CD14-positive monocyte (primary cell): ENCODE measurements at regions not wholly inside any gene's neighbourhood (a gene's known extent, or its start where the extent isn't known, plus 50 kb on each side); places are given as distances from the start of the nearest gene placed in this dataset.

ENCODE experiments used
- DNase-seq, 3 donors: peaks; one replicate each; pipeline ENCODE4 v3.0.0-alpha.2; 2011 to 2022
- H2AFZ ChIP-seq: 2 replicates; pipeline ENCODE4 v1.6.0; 2012; ENCODE audit warnings: mild to moderate bottlenecking, low read depth, low read length, inconsistent platforms; ENCODE audit not compliant: insufficient read depth, poor library complexity, severe bottlenecking
- H3K27ac ChIP-seq, 2 donors: 1 replicate in 1 of 2; 2 replicates in 1 of 2; pipeline ENCODE4 v1.5.1; 2012 to 2013; ENCODE audit warnings: low read length in 2 of 2, control low read depth in 1 of 2, inconsistent platforms in 1 of 2, low read depth in 1 of 2, mild to moderate bottlenecking in 1 of 2
- H3K27me3 ChIP-seq, 2 donors: one replicate each; pipeline versions ENCODE4 v1.6.0 to v1.6.1; 2011 to 2013; ENCODE audit warnings: low read length in 2 of 2; ENCODE audit not compliant: control insufficient read depth in 2 of 2, insufficient read depth in 2 of 2
- H3K36me3 ChIP-seq, 2 donors: replicated peaks in 1 of 2; 1 replicate in 1 of 2; 2 replicates in 1 of 2; pipeline versions ENCODE4 v1.5.1 to v1.6.1; 2012 to 2013; ENCODE audit warnings: low read length in 2 of 2, control low read depth in 1 of 2, inconsistent platforms in 1 of 2, mild to moderate bottlenecking in 1 of 2; ENCODE audit not compliant: insufficient read depth in 2 of 2, control insufficient read depth in 1 of 2
- H3K4me1 ChIP-seq, 2 donors: 1 replicate in 1 of 2; 2 replicates in 1 of 2; pipeline versions ENCODE4 v1.5.1 to v1.6.1; 2012 to 2013; ENCODE audit warnings: low read length in 2 of 2, control low read depth in 1 of 2, inconsistent platforms in 1 of 2, mild to moderate bottlenecking in 1 of 2, moderate library complexity in 1 of 2; ENCODE audit not compliant: insufficient read depth in 2 of 2, control insufficient read depth in 1 of 2
- H3K4me2 ChIP-seq: replicated peaks from 2 replicates; pipeline ENCODE3; 2012; ENCODE audit warnings: low read length, moderate library complexity, mild to moderate bottlenecking; ENCODE audit not compliant: poor library complexity, severe bottlenecking; ENCODE audit errors: extremely low read depth
- H3K4me3 ChIP-seq, 3 experiments: fragments of 200-600 bp in 1 of 3; sonication (generic) in 1 of 3; replicated peaks in 1 of 3; 1 replicate in 2 of 3; 2 replicates in 1 of 3; pipeline ENCODE4 v1.5.1; 2011 to 2013; ENCODE audit warnings: low read length in 3 of 3, mild to moderate bottlenecking in 3 of 3, control low read depth in 2 of 3, low read depth in 2 of 3, inconsistent platforms in 1 of 3, moderate library complexity in 1 of 3
- H3K79me2 ChIP-seq: 2 replicates; pipeline ENCODE4 v1.6.0; 2012; ENCODE audit warnings: mild to moderate bottlenecking, control low read depth, inconsistent platforms, low read length, moderate library complexity; ENCODE audit not compliant: insufficient read depth
- H3K9ac ChIP-seq: 2 replicates; pipeline ENCODE4 v1.6.0; 2017; ENCODE audit warnings: low read length, mild to moderate bottlenecking; ENCODE audit not compliant: insufficient read depth, poor library complexity, severe bottlenecking
- H3K9me3 ChIP-seq, 2 donors: replicated peaks in 1 of 2; 1 replicate in 1 of 2; 2 replicates in 1 of 2; pipeline versions ENCODE4 v1.5.1 to v1.6.1; 2012 to 2013; ENCODE audit warnings: low read length in 2 of 2, control low read depth in 1 of 2; ENCODE audit not compliant: control insufficient read depth in 1 of 2, insufficient read depth in 1 of 2
- H4K20me1 ChIP-seq: 2 replicates; pipeline ENCODE4 v1.6.0; 2012; ENCODE audit warnings: mild to moderate bottlenecking, low read length, control low read depth, moderate library complexity; ENCODE audit not compliant: insufficient read depth
- H3K27ac Mint-ChIP-seq, 7 donors: one replicate each; pipeline ENCODE4 v1.8.0; 2020; ENCODE audit warnings: mild to moderate bottlenecking in 7 of 7, mixed read lengths in 7 of 7, moderate library complexity in 6 of 7, inconsistent platforms in 2 of 7
- H3K27me3 Mint-ChIP-seq, 3 donors: one replicate each; pipeline ENCODE4 v1.8.0; 2021 to 2022; ENCODE audit warnings: low read depth in 3 of 3, mild to moderate bottlenecking in 3 of 3, mixed read lengths in 3 of 3, moderate library complexity in 3 of 3, inconsistent platforms in 1 of 3
- H3K36me3 Mint-ChIP-seq, 2 donors: one replicate each; pipeline ENCODE4 v1.8.0; 2020; ENCODE audit warnings: mixed read lengths in 2 of 2, inconsistent platforms in 1 of 2, mild to moderate bottlenecking in 1 of 2
- H3K4me1 Mint-ChIP-seq: one replicate; pipeline ENCODE4 v1.8.0; 2020; ENCODE audit warnings: mild to moderate bottlenecking, mixed read lengths
- H3K4me3 Mint-ChIP-seq, 2 donors: one replicate each; pipeline ENCODE4 v1.8.0; 2020; ENCODE audit warnings: mild to moderate bottlenecking in 2 of 2, mixed read lengths in 2 of 2, moderate library complexity in 1 of 2
- H3K9me3 Mint-ChIP-seq, 7 donors: one replicate each; pipeline ENCODE4 v1.8.0; 2020 to 2022; ENCODE audit warnings: mixed read lengths in 7 of 7, mild to moderate bottlenecking in 6 of 7, moderate library complexity in 6 of 7, inconsistent platforms in 2 of 7
- WGBS: methylation state at CpG from one replicate; pipeline ENCODE4 v1.1.5; 2013; ENCODE audit warnings: missing lambda C conversion rate; ENCODE audit not compliant: insufficient coverage; 5-methylcytosine and 5-hydroxymethylcytosine counted together
- intact Hi-C, 2 donors: fragments of 100-400 bp; cut with micrococcal nuclease; formaldehyde crosslinking; loops; one replicate each; pipeline versions ENCODE4 v1.15.0 to v1.15.1; 2023
- TF ChIP-seq, protein P1 (sequence below): fragments of 200-600 bp; IDR thresholded peaks from one replicate; pipeline ENCODE4 v1.8.0; 2022; ENCODE audit warnings: antibody characterized with exemption, mild to moderate bottlenecking

DNA sequence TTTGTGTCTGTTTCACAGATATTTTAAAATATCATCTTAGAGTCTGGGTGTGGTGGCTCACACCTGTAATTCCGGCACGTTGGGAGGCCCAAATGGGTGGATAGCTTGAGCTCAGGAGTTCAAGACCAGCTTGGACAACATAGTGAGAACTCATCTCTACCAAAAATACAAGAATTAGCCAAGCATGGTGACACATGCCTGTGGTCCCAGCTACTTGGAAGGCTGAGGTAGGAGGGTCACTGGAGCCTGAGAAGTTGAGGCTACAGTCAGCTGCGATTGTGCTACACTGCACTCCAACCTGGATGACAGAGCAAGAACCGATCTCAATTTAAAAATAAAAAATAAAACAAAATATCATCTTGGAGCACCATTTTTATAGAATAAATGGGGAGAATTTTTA, 1247.6 kb upstream of the MIR17HG start:
- peaks cover 6 to 19% (median 7%) of the 10 kb centered on the region in 7 donors for H3K9me3 Mint-ChIP-seq
- Histone ChIP-seq H3K9ac (no peak overlapping the region), H3K4me2 (no peak overlapping the region), H3K79me2 (no peaks in the 10 kb centered on the region), H3K27ac (no peak overlapping the region), H3K27me3 (no peaks in the 10 kb centered on the region), H3K4me3 (no peak overlapping the region), H3K9me3 (peaks cover 0 to 9% of the 10 kb centered on the region in 2 donors), H2AFZ (no peak overlapping the region), H4K20me1 (no peaks in the 10 kb centered on the region), H3K36me3 (no peaks in the 10 kb centered on the region), H3K4me1 (no peaks in the 10 kb centered on the region)
- intact Hi-C loops = no loop called here
- H3K27ac Mint-ChIP-seq = no peak overlapping the region
- H3K36me3 Mint-ChIP-seq = no peaks in the 10 kb centered on the region
- TF ChIP-seq, protein P1, sequence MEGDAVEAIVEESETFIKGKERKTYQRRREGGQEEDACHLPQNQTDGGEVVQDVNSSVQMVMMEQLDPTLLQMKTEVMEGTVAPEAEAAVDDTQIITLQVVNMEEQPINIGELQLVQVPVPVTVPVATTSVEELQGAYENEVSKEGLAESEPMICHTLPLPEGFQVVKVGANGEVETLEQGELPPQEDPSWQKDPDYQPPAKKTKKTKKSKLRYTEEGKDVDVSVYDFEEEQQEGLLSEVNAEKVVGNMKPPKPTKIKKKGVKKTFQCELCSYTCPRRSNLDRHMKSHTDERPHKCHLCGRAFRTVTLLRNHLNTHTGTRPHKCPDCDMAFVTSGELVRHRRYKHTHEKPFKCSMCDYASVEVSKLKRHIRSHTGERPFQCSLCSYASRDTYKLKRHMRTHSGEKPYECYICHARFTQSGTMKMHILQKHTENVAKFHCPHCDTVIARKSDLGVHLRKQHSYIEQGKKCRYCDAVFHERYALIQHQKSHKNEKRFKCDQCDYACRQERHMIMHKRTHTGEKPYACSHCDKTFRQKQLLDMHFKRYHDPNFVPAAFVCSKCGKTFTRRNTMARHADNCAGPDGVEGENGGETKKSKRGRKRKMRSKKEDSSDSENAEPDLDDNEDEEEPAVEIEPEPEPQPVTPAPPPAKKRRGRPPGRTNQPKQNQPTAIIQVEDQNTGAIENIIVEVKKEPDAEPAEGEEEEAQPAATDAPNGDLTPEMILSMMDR = no peak
- no peak overlapping the region for H3K4me3 Mint-ChIP-seq
- no peak for DNase-seq
- H3K27me3 Mint-ChIP-seq = no peaks in the 10 kb centered on the region
- no CpG with 5 or more reads among the region's 4 CpGs for whole genome bisulfite sequencing
- no peaks in the 10 kb centered on the region for H3K4me1 Mint-ChIP-seq

DNA sequence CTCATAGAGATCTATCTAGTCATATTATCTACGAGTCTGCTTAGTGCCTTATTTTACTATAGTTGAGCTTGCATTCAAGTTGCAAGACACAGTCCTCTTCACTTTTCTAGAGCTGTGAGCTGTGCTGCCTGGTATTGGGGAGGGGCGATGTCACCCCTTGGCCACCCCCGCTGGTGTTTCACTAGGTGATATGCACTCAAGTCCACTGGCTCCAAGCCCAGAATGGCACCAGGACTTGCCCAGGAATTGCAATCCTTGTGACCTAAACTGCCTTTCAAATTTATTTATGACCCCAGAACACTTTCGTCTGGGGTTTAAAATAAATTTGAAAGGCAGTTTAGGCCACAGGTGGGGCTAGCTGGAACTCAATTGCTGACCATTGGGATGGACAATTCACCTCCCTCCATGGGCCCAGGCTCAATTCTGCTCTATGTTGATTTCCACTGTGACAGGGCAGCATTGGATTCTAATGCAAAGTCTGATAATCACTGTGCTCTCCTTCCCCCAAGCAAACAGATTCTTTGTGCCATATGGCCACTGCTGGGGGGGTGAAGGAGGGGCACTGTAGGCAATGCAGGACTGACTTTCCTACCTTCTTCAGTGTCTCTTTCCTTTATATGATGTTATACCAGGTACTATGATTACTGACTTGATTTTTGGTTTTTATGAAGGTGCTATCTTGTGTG, 1244.2 kb upstream of the MIR17HG start:
- Histone ChIP-seq H3K27ac (no peak overlapping the region), H4K20me1 (no peaks in the 10 kb centered on the region), H3K27me3 (no peaks in the 10 kb centered on the region), H2AFZ (no peak overlapping the region), H3K9ac (no peak overlapping the region), H3K36me3 (no peaks in the 10 kb centered on the region), H3K4me1 (no peaks in the 10 kb centered on the region), H3K79me2 (no peaks in the 10 kb centered on the region), H3K4me3 (no peak overlapping the region), H3K9me3 (peaks cover 0 to 14% of the 10 kb centered on the region in 2 donors), H3K4me2 (no peak overlapping the region)
- DNase-seq = no peak
- peaks cover 5 to 24% (median 10%) of the 10 kb centered on the region in 7 donors for H3K9me3 Mint-ChIP-seq
- H3K4me1 Mint-ChIP-seq = no peaks in the 10 kb centered on the region
- H3K27me3 Mint-ChIP-seq = no peaks in the 10 kb centered on the region
- no peak overlapping the region for H3K4me3 Mint-ChIP-seq
- H3K36me3 Mint-ChIP-seq = no peaks in the 10 kb centered on the region
- H3K27ac Mint-ChIP-seq = no peak overlapping the region
- WGBS = 92% methylated on average over 2 of the region's 4 CpGs
- TF ChIP-seq, protein P1 = no peak
- intact Hi-C loops = no loop called here
